Tibial artery (tissue), 4 donors: ENCODE measurements at regions not wholly inside any gene's neighbourhood (a gene's known extent, or its start where the extent isn't known, plus 50 kb on each side); places are given as distances from the start of the nearest gene placed in this dataset.

Experiments used
- DNase-seq, 2 donors: peaks; one replicate each; pipeline ENCODE4 v3.0.0-alpha.2; 2019
- H3K27ac ChIP-seq, 2 donors: fragments of 200-600 bp; sonication (generic) in 1 of 2; 1 replicate in 1 of 2; 2 replicates in 1 of 2; pipeline ENCODE4 v1.5.1; 2018 to 2019; ENCODE audit warnings: mild to moderate bottlenecking in 1 of 2
- H3K27me3 ChIP-seq, 2 donors: fragments of 200-600 bp; sonication (generic) in 1 of 2; one replicate each; pipeline versions ENCODE4 v1.5.1 to v1.6.0; 2016 to 2019
- H3K36me3 ChIP-seq, 3 donors: fragments of 200-600 bp; sonication (generic) in 2 of 3; one replicate each; pipeline ENCODE4 v1.5.1; 2016 to 2019; ENCODE audit warnings: mild to moderate bottlenecking in 2 of 3
- H3K4me1 ChIP-seq, 4 donors: fragments of 200-600 bp; sonication (generic) in 2 of 4; 1 replicate in 3 of 4; 2 replicates in 1 of 4; pipeline ENCODE4 v1.5.1; 2016 to 2019
- H3K4me3 ChIP-seq, 2 donors: fragments of 200-600 bp; sonication (generic) in 1 of 2; 1 replicate in 1 of 2; 2 replicates in 1 of 2; pipeline ENCODE4 v1.5.1; 2018 to 2019; ENCODE audit warnings: mild to moderate bottlenecking in 2 of 2
- H3K9me3 ChIP-seq, 3 donors: fragments of 200-600 bp; sonication (generic) in 1 of 3; one replicate each; pipeline ENCODE4 v1.5.1; 2016 to 2019
- intact Hi-C: fragments of 100-400 bp; cut with DNase I; formaldehyde crosslinking; loops from one replicate; pipeline ENCODE4 v1.15.0; 2023; ENCODE audit warnings: low total_unique reads
- TF ChIP-seq, protein P1 (sequence below), 2 experiments: fragments of 200-600 bp in 1 of 2; fragments of 450-650 bp in 1 of 2; IDR thresholded peaks; one replicate each; pipeline ENCODE4 v1.5.1; 2017 to 2019; ENCODE audit warnings: antibody characterized with exemption in 2 of 2, mild to moderate bottlenecking in 1 of 2, moderate library complexity in 1 of 2

DNA sequence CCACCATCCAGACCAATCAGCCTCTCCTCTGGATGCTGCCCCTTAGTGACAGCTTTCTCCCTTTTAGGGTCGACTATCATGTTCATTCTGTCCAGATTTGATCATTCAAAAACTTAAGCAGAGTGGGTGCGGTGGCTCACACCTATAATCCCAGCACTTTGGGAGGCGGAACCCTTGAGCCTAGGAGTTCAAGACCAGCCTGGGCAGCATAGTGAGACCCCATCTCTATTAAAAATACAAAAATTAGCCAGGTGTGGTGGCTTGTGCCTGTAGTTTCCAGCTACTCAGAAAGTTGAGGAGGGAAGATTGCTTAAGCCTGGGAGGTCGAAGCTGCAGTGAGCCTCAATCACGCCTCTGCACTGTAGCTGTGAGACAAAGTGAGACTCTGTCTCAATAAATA is 68.3 kb upstream of the ZCCHC2 start:
- H3K36me3 ChIP-seq: no peaks in the 10 kb centered on the region
- no peaks in the 10 kb centered on the region for H3K9me3 ChIP-seq
- intact Hi-C loops: no loop called here
- H3K27me3 ChIP-seq: no peaks in the 10 kb centered on the region
- TF ChIP-seq, protein P1, sequence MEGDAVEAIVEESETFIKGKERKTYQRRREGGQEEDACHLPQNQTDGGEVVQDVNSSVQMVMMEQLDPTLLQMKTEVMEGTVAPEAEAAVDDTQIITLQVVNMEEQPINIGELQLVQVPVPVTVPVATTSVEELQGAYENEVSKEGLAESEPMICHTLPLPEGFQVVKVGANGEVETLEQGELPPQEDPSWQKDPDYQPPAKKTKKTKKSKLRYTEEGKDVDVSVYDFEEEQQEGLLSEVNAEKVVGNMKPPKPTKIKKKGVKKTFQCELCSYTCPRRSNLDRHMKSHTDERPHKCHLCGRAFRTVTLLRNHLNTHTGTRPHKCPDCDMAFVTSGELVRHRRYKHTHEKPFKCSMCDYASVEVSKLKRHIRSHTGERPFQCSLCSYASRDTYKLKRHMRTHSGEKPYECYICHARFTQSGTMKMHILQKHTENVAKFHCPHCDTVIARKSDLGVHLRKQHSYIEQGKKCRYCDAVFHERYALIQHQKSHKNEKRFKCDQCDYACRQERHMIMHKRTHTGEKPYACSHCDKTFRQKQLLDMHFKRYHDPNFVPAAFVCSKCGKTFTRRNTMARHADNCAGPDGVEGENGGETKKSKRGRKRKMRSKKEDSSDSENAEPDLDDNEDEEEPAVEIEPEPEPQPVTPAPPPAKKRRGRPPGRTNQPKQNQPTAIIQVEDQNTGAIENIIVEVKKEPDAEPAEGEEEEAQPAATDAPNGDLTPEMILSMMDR (IDR thresholded peaks at IDR 0.05): no peak
- DNase-seq: no peak
- no peak overlapping the region for H3K4me3 ChIP-seq
- H3K4me1 ChIP-seq: peaks cover 0 to 19% (median 13%) of the 10 kb centered on the region in 4 donors
- no peak overlapping the region for H3K27ac ChIP-seq

DNA sequence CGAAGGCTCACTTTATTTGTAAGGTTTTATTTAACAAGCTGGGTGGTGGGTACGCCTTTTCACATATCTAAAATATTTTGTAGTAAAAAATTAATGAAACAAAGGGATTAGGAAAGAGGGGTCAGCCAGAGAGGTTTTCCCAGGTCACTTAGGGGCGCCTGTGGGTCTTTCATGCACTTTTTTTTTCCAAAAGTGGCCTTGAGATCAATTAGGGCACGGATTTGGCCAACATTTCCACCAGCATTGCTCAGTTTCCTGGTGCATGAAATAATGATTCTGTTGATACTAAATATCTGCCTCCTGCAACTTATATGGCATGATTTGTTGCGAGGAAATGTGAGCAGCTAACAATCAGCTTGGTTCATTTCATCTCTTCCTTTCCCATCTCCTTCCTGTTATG is 67.6 kb upstream of the ZCCHC2 start:
- DNase-seq: no peak
- Histone ChIP-seq H3K27me3 (no peaks in the 10 kb centered on the region), H3K27ac (no peak overlapping the region), H3K4me3 (no peak overlapping the region), H3K9me3 (no peaks in the 10 kb centered on the region), H3K4me1 (peaks cover 0 to 14% (median 13%) of the 10 kb centered on the region in 4 donors), H3K36me3 (no peaks in the 10 kb centered on the region)
- TF ChIP-seq, protein P1 (IDR thresholded peaks at IDR 0.05): no peak
- intact Hi-C loops: no loop called here

DNA sequence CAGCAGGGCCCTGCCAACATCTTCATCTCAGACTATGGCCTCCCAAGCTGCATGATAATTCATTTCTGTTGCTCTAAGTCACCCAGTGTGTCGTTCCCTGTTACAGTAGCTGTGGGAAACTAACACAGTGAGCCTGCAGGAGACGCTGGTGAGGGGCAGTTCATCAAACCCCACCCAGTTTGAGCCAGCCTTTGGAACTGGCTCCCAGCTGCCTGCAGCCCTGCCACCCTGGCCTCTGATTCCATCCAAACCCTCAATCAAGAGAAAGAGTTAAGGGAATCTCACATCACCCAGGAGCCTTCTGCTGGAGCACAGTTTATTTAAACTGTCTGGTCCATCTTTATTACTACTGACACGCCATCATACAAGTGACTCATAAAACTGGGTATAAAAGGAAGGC is 64.9 kb upstream of the ZCCHC2 start:
- TF ChIP-seq, protein P1 (IDR thresholded peaks at IDR 0.05): no peak
- no peak overlapping the region for H3K27ac ChIP-seq
- intact Hi-C loops: no loop called here
- H3K4me1 ChIP-seq: no peaks in the 10 kb centered on the region
- no peaks in the 10 kb centered on the region for H3K36me3 ChIP-seq
- no peaks in the 10 kb centered on the region for H3K27me3 ChIP-seq
- H3K9me3 ChIP-seq: no peaks in the 10 kb centered on the region
- no peak for DNase-seq
- no peak overlapping the region for H3K4me3 ChIP-seq

DNA sequence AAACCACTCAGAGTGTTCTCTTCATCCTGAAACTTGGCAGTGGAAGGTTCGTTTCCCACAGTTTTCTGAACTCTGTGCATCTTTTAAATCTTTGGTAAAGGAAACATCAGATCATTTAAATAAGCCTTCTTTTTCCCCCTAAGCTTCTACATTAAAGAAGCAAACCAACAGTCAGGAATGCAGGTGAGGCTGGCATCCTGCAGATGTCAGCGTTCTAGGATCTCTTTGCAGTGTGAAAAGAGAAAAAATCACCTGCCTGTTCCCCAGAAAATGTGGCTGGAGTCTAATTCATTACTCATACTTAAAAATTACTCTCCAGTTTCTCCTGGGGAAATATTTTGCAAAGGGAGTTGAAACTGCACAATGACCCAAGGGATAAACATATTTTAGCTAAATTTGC is 64.5 kb upstream of the ZCCHC2 start:
- no peak for DNase-seq
- TF ChIP-seq, protein P1 (IDR thresholded peaks at IDR 0.05): no peak
- Histone ChIP-seq H3K4me3 (no peak overlapping the region), H3K9me3 (no peaks in the 10 kb centered on the region), H3K36me3 (no peaks in the 10 kb centered on the region), H3K27me3 (no peaks in the 10 kb centered on the region), H3K4me1 (no peaks in the 10 kb centered on the region), H3K27ac (no peak overlapping the region)
- intact Hi-C loops: no loop called here

DNA sequence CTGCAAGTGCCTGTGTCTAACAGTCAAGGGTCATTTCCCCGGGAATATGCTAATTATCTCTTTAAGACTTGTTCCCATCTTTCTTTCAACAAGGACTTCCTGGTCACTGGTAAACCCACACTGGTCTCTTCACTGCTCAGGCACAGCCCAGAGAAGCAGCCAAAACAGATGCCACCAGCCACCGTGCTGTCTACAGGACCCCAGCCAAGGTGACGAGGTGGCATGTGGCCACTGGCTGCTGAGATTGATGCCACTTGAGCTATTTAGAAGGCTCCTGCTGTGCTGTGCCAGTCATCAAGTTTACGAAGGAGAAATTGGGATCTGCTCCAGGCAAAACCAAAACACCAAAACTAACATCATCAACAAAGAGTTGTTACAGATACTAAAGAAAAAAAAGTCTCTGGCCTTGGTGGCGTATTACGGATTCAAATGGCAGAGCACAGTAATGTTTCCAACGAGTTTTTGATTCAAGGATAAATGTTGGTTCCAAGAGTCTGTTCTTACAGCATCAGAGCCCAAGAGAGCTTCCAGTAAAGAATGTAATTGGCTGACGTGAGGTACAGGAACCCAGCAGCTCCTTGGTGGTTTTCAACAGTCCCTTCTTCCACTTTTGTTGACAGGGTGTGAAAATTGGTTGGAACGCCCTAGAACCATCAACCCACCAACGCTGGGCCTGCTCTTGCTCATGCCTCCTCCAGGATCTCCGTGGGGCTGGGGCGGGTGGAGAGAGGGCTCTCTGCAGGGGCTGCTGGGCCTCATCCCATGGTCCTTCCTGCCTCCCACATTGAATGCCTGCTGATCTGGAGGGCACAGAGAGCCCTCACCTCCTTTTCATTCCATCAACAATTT is 63.7 kb upstream of the ZCCHC2 start:
- DNase-seq: no peak
- H3K9me3 ChIP-seq: no peaks in the 10 kb centered on the region
- H3K4me1 ChIP-seq: no peaks in the 10 kb centered on the region
- intact Hi-C loops: no loop called here
- no peak overlapping the region for H3K27ac ChIP-seq
- H3K27me3 ChIP-seq: no peaks in the 10 kb centered on the region
- TF ChIP-seq, protein P1 (IDR thresholded peaks at IDR 0.05): no peak
- no peak overlapping the region for H3K4me3 ChIP-seq
- no peaks in the 10 kb centered on the region for H3K36me3 ChIP-seq
